ENCODE measurements at regions not wholly inside any gene's neighbourhood (a gene's known extent, or its start where the extent isn't known, plus 50 kb on each side); places are given as distances from the start of the nearest gene placed in this dataset.

GRCh38 chr7:52479990-52480389 is 555.4 kb upstream of the POM121L12 start:
- TF ChIP-seq CTCF (IDR thresholded peaks at IDR 0.05) (no peak), POLR2A (IDR thresholded peaks at IDR 0.05) (no peak)

All from body of pancreas (tissue), 4 donors.